GM12891 (cell line): ENCODE measurements at regions not wholly inside any gene's neighbourhood (a gene's known extent, or its start where the extent isn't known, plus 50 kb on each side); places are given as distances from the start of the nearest gene placed in this dataset.

Experiments used
- PAX5 ChIP-seq: IDR thresholded peaks from 2 replicates; pipeline ENCODE4 v1.6.1; 2011; ENCODE audit warnings: low read length, moderate library complexity, mild to moderate bottlenecking; ENCODE audit not compliant: insufficient read depth, severe bottlenecking
- POLR2A ChIP-seq: IDR thresholded peaks from 2 replicates; pipeline ENCODE4 v1.6.1; 2011; ENCODE audit warnings: low read depth, low read length, control low read depth
- POLR2AphosphoS5 ChIP-seq: IDR thresholded peaks from 2 replicates; pipeline ENCODE4 v1.6.1; 2011; ENCODE audit warnings: low read depth, low read length, control low read depth
- POU2F2 ChIP-seq: IDR thresholded peaks from 2 replicates; pipeline ENCODE4 v1.6.1; 2011; ENCODE audit warnings: low read depth, mild to moderate bottlenecking, control low read depth, low read length, moderate library complexity
- SPI1 ChIP-seq: IDR thresholded peaks from 2 replicates; pipeline ENCODE4 v1.6.1; 2011; ENCODE audit warnings: low read depth, low read length, control low read depth
- TAF1 ChIP-seq: IDR thresholded peaks from 2 replicates; pipeline ENCODE4 v1.6.1; 2011; ENCODE audit warnings: low read depth, low read length, control low read depth

- no peak for TF ChIP-seq POLR2A
- TF ChIP-seq TAF1 = no peak
- no peak for TF ChIP-seq POLR2AphosphoS5
- no peak for TF ChIP-seq SPI1
- TF ChIP-seq PAX5 = no peak
- TF ChIP-seq POU2F2 = no peak
These were observed 833.7 kb downstream of the TFAP2A start for GRCh38 chr6:9581155-9581554.
